HG03139 (cell line): ENCODE measurements at regions not wholly inside any gene's neighbourhood (a gene's known extent, or its start where the extent isn't known, plus 50 kb on each side); places are given as distances from the start of the nearest gene placed in this dataset.

Source experiments
- ATAC-seq: cut with Tn5 transposase; IDR thresholded peaks from one replicate; pipeline ENCODE4 v1.9.1; 2021; ENCODE audit not compliant: unreplicated experiment

GRCh38 chr3:101172516-101172915 lies 147.9 kb downstream of the IMPG2 start:
- no peak for ATAC-seq

DNA sequence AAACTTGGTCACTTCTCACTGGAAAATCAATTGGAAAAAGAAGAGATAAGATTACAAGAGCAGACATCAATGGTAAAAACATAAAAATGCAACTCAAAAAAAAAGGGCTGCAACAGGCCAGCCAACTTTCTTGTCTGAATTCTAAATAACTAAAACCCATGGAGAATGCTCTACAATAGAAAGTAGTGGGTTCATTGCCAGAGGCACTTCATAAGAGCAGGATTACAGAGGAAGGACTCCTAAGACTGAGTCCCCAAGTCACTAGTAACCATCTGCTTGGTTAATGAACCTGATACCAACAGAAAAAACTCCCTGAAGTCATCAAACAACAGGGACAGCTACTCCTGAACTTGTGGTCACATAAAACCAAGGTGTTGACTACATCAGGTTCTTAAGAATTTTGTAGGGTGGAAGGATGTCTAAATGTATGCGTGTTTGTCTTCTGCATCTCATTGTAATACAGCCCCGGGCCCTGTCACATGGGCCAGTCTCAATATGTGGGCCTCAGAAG lies 148.6 kb downstream of the IMPG2 start:
- ATAC-seq: no peak

DNA sequence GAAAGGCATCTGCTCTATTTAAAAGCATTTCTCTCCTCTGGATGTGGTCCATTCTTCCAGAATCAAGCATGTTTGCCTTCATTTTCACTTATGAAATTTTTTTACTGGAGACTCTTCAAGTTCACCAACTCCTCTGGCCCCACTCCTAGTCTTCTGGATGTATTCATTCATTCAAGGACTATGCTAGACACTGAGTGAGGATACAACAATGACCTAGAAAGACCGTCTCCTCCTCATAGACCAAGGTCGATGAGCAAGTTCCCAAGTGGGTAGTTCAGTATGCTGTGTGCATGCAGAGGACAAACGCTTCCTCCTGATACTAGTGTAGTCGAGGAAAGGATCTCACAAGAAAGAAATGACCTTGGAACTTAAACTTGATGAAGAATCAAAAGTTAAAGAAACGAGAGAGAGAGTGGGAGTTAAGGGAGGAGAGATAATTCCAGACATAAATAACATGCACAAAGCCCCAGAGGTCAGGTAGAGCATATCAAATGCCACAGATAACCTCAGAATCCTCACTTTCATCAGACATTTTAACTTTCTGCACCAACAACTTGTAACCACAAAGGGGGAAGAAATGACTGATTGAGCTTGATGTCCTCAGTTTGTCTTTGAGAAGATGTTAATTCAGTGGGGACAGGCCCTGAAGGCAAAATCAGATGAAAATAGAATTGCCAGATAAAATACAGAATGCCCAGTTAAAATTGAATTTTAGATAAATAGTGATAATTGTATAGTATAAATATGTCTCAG lies 149.4 kb downstream of the IMPG2 start:
- ATAC-seq: no peak

- no peak for ATAC-seq
Observed at GRCh38 chr3:101170062-101170771, 150.2 kb downstream of the IMPG2 start.

DNA sequence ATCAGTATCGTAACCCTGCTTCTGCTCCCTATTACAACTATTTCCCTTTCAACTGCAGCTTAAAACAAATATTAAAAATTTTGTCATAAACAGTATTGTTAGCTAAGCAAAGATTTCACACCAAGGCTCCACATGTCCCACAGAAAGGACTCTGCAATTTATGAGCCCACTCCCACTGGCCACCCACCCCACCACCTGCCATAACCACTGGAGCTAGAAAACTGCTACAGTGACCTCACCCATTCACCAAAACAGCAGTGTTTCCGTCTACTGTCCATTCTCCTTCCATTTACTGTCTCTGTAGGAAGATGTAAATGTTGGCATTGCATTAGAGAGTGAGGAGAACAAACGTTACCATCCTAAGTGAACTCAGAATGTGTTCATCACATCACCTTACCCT lies 150.9 kb downstream of the IMPG2 start:
- ATAC-seq: no peak

DNA sequence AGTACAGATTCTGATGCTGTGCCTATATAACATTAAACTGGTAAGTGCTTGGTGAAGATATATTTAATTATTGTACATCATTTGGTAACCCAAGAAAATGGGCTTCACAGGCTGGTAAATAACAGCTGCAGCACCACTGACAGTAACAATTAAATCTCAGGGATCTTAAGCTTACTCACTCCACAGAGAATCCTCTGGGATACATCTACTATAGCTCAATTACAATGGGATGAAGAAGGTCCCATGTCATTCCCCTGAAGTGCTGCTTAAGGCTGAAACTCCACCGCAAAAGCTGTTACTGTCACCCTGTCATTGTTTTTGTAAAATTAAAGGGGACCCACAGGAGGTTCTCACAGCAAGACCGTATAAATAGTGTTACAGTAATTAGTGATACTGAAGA lies 153.0 kb downstream of the IMPG2 start:
- ATAC-seq: no peak

GRCh38 chr3:101166150-101166549 lies 154.2 kb downstream of the IMPG2 start:
- ATAC-seq: no peak

DNA sequence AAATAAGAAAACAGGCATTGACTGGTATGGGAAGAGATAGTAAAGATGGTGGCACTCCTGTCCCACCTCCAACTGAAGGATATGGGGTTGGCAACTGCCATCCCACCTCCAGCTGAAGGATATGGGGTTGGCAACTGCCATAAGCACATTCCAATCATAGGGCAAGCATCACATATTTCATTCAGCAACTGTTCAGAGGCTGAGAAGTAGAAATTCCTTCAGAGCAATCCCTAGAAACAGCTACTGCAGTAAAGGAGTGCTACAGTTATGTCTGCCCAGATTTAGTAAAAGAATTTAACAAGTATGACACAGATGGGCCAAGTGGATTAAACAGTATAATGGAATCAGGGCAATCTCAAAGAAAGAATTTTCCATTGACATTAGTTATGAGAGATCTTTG lies 156.8 kb downstream of the IMPG2 start:
- no peak for ATAC-seq

- no peak for ATAC-seq
Observed at GRCh38 chr3:101159478-101159877, 160.9 kb downstream of the IMPG2 start.

- ATAC-seq: no peak
Observed at GRCh38 chr3:101158374-101158773, 162.0 kb downstream of the IMPG2 start.

DNA sequence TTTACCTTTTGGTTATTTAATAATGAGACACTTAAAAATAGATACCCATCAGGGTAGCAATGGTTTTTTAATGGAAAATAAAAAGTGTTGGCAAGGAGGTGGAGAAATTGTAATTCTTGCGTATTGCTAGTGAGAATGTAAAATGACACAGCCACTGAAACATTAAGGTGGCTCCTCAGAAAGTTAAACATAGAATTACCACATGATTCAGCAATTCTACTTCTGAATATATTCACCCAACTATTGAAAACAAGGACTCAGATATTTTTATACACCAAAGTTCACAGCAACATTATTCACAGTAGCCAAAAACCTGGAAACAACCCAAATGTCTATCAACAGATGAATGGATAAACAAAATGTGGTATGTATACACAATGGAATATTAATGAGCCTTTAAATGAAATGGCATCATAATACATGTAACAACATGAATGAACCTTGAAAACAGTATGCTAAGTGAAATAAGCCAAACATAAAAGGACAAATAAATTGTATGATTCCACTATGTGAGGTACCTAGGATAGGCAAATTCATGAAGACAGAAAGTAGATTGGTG lies 163.5 kb downstream of the IMPG2 start:
- no peak for ATAC-seq

- ATAC-seq: no peak
Observed at GRCh38 chr3:101155825-101156224, 162.6 kb upstream of the ABI3BP start.

DNA sequence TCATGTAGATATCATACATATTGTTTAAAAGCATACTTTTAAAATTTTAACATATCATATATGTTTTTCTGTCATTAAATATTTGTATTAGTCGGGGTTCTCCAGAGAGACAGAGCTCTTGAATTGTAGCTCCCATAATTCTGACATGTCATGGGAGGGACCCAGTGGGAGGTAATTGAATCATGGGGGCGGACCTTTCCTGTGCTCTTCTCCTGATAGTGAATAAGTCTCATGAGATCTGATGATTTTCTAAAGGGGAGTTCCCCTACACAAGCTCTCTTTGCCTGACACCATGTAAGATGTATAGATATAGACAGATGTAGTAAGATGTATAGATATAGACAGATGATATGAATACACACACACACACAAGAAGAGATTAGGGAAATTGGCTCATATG lies 161.2 kb upstream of the ABI3BP start:
- ATAC-seq: no peak

- ATAC-seq: no peak
Observed at GRCh38 chr3:101151286-101151913, 158.2 kb upstream of the ABI3BP start.

DNA sequence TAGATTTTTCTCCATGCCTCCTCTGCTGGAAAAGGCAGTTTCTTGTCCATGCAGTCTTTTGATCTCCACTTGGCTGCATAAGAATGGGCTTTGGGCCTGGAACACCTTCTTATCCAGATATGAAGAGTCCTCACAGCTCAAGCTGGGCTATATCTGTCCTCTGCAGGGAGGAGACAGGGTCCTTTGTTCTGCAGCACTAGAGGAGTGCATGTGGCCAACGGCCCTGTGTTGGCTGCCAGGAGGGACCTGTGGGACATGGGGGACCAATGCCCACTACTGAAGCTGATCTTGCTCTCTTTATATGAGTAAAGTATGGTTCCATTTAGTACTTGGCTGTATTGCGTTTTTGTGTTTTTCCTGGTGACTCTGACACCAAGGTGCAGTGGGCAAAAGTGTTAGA lies 157.3 kb upstream of the ABI3BP start:
- ATAC-seq: no peak

DNA sequence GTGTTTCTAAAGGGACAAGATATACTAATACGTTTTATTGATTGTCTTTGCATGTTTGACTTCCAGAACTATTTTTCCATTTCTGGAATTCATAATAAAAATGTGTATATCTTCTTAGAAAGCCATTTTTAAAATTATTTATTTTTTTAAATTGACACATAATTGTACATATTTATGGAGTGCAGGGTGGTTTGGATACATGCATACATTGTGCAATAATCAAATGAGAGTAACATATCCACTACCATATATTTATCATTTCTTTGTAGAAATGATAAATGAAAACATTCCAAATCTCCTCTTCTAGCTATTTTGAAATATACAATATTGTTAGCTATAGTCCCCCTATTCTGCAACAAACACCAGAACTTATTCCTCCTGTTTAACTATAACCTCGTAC lies 156.5 kb upstream of the ABI3BP start:
- no peak for ATAC-seq

GRCh38 chr3:101149251-101149650 lies 156.0 kb upstream of the ABI3BP start:
- no peak for ATAC-seq

- no peak for ATAC-seq
Observed at GRCh38 chr3:101148001-101148400, 154.8 kb upstream of the ABI3BP start.

GRCh38 chr3:101146946-101147345 lies 153.7 kb upstream of the ABI3BP start:
- ATAC-seq: no peak

GRCh38 chr3:101144105-101144504 lies 150.9 kb upstream of the ABI3BP start:
- ATAC-seq: no peak

DNA sequence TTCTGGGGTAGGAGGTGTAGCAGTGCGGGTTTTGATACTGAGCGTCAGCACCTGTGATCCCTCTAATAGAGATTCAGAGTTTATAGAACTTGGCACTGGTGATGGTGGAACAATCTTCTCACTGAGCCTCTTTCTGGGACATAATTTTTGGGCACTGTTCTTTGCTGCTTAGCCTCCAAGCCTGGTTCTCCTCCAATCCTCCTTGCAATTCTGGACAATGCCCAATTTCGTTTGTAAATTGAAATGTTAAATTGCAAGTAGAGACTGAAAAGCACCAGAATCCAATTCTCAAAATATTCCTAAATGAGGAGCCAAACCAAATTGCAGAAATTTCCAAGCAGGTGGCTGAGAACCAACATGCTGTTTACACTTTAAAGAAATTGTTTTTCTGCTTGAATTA lies 149.8 kb upstream of the ABI3BP start:
- ATAC-seq: no peak

- ATAC-seq: no peak
Observed at GRCh38 chr3:101142160-101142559, 148.9 kb upstream of the ABI3BP start.
